BE2C (cell line): ENCODE measurements at regions not wholly inside any gene's neighbourhood (a gene's known extent, or its start where the extent isn't known, plus 50 kb on each side); places are given as distances from the start of the nearest gene placed in this dataset.

Source experiments
- DNase-seq: peaks from one replicate; pipeline ENCODE4 v3.0.0-alpha.2; 2020
- H3K27me3 ChIP-seq: fragments of 250-450 bp; sonication (Bioruptor Pico); 2 replicates; pipeline ENCODE4 v1.5.1; 2020; ENCODE audit warnings: mild to moderate bottlenecking
- H3K36me3 ChIP-seq: fragments of 250-450 bp; sonication (Bioruptor Pico); 2 replicates; pipeline ENCODE4 v1.5.1; 2020; ENCODE audit warnings: mild to moderate bottlenecking
- H3K4me1 ChIP-seq: fragments of 250-450 bp; sonication (Bioruptor Pico); 2 replicates; pipeline ENCODE4 v1.5.1; 2020
- H3K4me3 ChIP-seq: 2 replicates; pipeline ENCODE4 v1.5.1; 2011; ENCODE audit warnings: low read depth, low read length
- H3K9me3 ChIP-seq: fragments of 250-450 bp; sonication (Bioruptor Pico); 2 replicates; pipeline ENCODE4 v1.5.1; 2020
- CTCF ChIP-seq: IDR thresholded peaks from 2 replicates; pipeline ENCODE4 v1.5.1; 2012; ENCODE audit warnings: mild to moderate bottlenecking, low read depth, low read length

- no peaks in the 10 kb centered on the region for H3K36me3 ChIP-seq
- H3K9me3 ChIP-seq: no peaks in the 10 kb centered on the region
- no peak for DNase-seq
- no peak overlapping the region for H3K4me3 ChIP-seq
- no peaks in the 10 kb centered on the region for H3K27me3 ChIP-seq
- no peaks in the 10 kb centered on the region for H3K4me1 ChIP-seq
- TF ChIP-seq CTCF: no peak
Observed at GRCh38 chr20:7378864-7379605, 561.2 kb downstream of the HAO1 start.

- no peaks in the 10 kb centered on the region for H3K4me1 ChIP-seq
- TF ChIP-seq CTCF: no peak
- DNase-seq: no peak
- H3K4me3 ChIP-seq: no peak overlapping the region
- H3K36me3 ChIP-seq: no peaks in the 10 kb centered on the region
- H3K27me3 ChIP-seq: no peaks in the 10 kb centered on the region
- no peaks in the 10 kb centered on the region for H3K9me3 ChIP-seq
Observed at GRCh38 chr20:7379621-7380220, 560.5 kb downstream of the HAO1 start.

- Histone ChIP-seq H3K9me3 (no peaks in the 10 kb centered on the region), H3K4me1 (no peaks in the 10 kb centered on the region), H3K36me3 (no peaks in the 10 kb centered on the region), H3K4me3 (no peak overlapping the region), H3K27me3 (0 out of 2 replicates have a peak, but pooled peaks cover 2% of the 10 kb centered on the region)
- TF ChIP-seq CTCF: no peak
- no peak for DNase-seq
Observed at GRCh38 chr20:7383216-7383615, 557.0 kb downstream of the HAO1 start.

GRCh38 chr20:7387638-7388193, 552.5 kb downstream of the HAO1 start:
- no peak for DNase-seq
- no peak for TF ChIP-seq CTCF
- no peaks in the 10 kb centered on the region for H3K36me3 ChIP-seq
- no peak overlapping the region for H3K4me3 ChIP-seq
- no peaks in the 10 kb centered on the region for H3K9me3 ChIP-seq
- H3K4me1 ChIP-seq: no peaks in the 10 kb centered on the region
- H3K27me3 ChIP-seq: 0 out of 2 replicates have a peak, but pooled peaks cover 2% of the 10 kb centered on the region

- Histone ChIP-seq H3K4me1 (no peaks in the 10 kb centered on the region), H3K36me3 (no peaks in the 10 kb centered on the region), H3K4me3 (no peak overlapping the region), H3K27me3 (0 out of 2 replicates have a peak, but pooled peaks cover 2% of the 10 kb centered on the region), H3K9me3 (no peaks in the 10 kb centered on the region)
- TF ChIP-seq CTCF: no peak
- DNase-seq: no peak
Observed at GRCh38 chr20:7389216-7389615, 551.0 kb downstream of the HAO1 start.

GRCh38 chr20:7392542-7393206, 547.6 kb downstream of the HAO1 start:
- TF ChIP-seq CTCF: no peak
- H3K36me3 ChIP-seq: no peaks in the 10 kb centered on the region
- no peak overlapping the region for H3K4me3 ChIP-seq
- no peak for DNase-seq
- no peaks in the 10 kb centered on the region for H3K27me3 ChIP-seq
- H3K9me3 ChIP-seq: no peaks in the 10 kb centered on the region
- no peaks in the 10 kb centered on the region for H3K4me1 ChIP-seq
